ENCODE measurements at regions not wholly inside any gene's neighbourhood (a gene's known extent, or its start where the extent isn't known, plus 50 kb on each side); places are given as distances from the start of the nearest gene placed in this dataset.

DNA sequence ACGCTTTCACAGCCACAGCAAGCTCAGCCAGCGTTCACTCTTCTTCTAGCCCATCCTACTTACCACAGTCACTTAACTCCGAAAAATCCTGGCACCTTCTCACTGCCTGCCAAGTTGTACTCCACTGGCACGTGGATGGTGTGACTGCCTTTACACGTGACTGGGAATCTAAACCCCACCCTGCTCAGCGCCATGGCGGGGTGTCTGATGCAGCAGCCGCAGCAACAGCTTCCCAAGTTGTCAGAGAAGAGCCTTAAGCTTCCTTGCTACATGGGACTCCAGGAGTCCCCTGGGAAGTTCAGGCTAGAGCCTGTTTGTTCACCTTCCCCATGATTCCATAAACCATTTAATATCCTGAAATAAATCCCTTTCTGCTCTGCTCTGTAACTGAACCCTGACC is 61.9 kb upstream of the FOXC1 start:
- no peak for DNase-seq (ENCODE audit: low spot score)

DNA sequence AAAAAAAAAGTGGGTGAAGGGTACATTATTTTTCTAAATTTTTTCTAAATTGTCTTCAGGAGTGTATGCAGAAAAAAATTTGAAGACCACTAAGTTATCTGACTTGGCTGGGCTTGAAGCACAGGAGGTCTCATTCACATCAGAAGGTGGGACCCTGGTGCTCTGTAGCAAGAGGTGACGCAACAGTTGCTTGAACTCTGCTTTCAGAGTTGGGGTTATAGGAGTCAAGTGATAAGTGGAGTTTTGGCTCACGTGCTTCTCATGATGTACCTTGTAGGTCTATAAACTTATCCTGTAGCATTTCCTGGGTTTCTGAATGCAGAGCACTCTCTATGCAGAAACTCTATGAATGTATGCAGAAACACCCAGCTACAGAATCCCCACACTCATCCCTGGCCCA is 58.5 kb upstream of the FOXC1 start:
- DNase-seq (ENCODE audit: low spot score) = no peak

GRCh38 chr6:1552296-1552761 is 57.4 kb upstream of the FOXC1 start:
- DNase-seq (ENCODE audit: low spot score) = no peak

- no peak for DNase-seq (ENCODE audit: low spot score)
Measured at GRCh38 chr6:1553562-1554083, 56.1 kb upstream of the FOXC1 start.

DNA sequence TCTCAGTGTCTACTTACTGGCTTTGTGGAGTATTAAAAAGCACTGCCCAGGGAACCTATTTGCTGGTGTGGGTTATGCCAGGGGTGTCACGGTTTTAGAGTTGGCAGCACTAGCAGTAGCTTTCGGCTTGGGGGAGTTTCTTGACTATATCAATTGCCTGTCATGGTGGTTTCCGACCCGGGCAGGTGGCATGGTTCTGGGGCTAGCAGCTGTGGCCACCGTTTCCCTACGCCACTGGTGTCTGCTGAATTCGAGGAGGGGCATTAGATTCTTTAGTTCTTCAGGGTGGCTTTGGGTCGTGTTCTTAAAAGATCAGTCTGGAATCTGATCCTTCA is 55.6 kb upstream of the FOXC1 start:
- no peak for DNase-seq (ENCODE audit: low spot score)

DNA sequence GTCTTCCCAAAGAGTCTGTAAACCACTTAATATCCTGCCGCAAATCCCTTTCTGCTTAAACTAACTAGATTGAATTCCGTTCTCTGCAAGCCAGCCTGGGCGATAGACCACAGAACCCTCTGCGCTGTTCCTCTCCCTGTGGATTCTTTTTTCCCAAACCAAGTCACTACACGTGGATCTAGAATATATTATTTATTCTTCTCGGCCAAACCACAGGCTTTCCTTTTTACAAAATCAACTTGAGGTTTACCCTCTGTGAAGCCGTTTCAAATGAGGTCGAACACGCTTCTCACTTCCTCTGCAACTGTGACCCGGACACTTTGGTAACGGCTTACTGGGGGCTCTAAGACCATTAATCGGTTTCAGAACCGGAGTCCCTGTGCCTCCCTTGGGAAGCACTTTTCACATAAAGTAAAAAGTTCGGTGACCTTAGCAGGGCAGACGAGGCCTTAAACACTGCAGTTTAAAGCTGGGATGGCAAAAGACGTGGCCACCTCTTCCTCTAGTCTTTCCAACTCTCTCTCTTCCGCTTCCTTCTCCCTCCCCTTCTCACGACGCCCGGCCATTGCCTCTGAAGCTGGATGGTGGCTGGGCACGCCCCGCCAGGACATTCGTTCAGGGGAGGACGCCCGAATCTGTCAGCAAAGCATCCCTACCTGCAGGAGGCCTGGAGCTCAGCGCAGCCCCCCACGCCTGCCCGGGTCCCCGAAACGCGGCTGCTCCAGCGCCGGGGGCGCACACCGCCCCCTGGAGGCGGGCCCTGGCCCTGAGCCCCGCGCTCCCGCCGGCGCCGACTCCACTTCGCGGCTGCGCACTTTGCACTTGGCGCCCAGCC is 55.0 kb upstream of the FOXC1 start:
- DNase-seq (ENCODE audit: low spot score) = no peak

GRCh38 chr6:1558388-1558787 is 51.3 kb upstream of the FOXC1 start:
- no peak for DNase-seq (ENCODE audit: low spot score)

Small RNA genes in the stretch of these regions (small RNA-seq; reads per million reads assigned to genes)
- 0 reads per million in 2 experiments for gene RN7SL352P

Data from SK-N-DZ (cell line).